ENCODE measurements at regions not wholly inside any gene's neighbourhood (a gene's known extent, or its start where the extent isn't known, plus 50 kb on each side); places are given as distances from the start of the nearest gene placed in this dataset.

DNA sequence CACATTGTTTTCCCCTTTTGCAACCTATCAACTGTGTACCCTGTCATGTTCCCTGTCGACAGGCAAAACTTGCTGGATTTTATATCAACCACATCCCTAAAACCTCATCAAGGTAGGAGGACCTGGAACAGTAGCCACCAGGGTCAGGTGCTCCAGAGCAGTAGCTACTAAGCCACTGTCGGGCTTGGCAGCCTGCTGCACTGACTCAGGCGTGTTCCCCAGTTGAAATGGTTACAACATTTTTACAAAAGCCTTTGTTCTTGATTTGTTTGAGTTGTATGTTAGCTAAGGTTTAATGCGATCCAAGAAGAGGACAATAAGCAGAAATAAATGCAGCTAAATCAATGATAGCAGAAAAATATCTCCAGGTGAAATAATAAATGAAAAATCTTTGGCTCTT is 407.4 kb upstream of the TLE4 start:
- Histone ChIP-seq H3K27me3 (ENCODE audit: control insufficient read depth, insufficient read depth, low read length) (no peaks in the 10 kb centered on the region), H3K9ac (no peak overlapping the region), H3K4me2 (ENCODE audit: low read length) (no peak overlapping the region), H2AFZ (no peak overlapping the region), H3K4me3 (ENCODE audit: low read depth, low read length) (no peak overlapping the region), H3K79me2 (no peaks in the 10 kb centered on the region), H3K27ac (no peak overlapping the region), H3K36me3 (ENCODE audit: control insufficient read depth, insufficient read depth, low read length) (no peaks in the 10 kb centered on the region), H3K9me3 (ENCODE audit: control insufficient read depth, low read length) (no peaks in the 10 kb centered on the region), H3K4me1 (no peaks in the 10 kb centered on the region)
- TF ChIP-seq, protein P1, sequence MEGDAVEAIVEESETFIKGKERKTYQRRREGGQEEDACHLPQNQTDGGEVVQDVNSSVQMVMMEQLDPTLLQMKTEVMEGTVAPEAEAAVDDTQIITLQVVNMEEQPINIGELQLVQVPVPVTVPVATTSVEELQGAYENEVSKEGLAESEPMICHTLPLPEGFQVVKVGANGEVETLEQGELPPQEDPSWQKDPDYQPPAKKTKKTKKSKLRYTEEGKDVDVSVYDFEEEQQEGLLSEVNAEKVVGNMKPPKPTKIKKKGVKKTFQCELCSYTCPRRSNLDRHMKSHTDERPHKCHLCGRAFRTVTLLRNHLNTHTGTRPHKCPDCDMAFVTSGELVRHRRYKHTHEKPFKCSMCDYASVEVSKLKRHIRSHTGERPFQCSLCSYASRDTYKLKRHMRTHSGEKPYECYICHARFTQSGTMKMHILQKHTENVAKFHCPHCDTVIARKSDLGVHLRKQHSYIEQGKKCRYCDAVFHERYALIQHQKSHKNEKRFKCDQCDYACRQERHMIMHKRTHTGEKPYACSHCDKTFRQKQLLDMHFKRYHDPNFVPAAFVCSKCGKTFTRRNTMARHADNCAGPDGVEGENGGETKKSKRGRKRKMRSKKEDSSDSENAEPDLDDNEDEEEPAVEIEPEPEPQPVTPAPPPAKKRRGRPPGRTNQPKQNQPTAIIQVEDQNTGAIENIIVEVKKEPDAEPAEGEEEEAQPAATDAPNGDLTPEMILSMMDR (IDR thresholded peaks at IDR 0.05), result no peak

DNA sequence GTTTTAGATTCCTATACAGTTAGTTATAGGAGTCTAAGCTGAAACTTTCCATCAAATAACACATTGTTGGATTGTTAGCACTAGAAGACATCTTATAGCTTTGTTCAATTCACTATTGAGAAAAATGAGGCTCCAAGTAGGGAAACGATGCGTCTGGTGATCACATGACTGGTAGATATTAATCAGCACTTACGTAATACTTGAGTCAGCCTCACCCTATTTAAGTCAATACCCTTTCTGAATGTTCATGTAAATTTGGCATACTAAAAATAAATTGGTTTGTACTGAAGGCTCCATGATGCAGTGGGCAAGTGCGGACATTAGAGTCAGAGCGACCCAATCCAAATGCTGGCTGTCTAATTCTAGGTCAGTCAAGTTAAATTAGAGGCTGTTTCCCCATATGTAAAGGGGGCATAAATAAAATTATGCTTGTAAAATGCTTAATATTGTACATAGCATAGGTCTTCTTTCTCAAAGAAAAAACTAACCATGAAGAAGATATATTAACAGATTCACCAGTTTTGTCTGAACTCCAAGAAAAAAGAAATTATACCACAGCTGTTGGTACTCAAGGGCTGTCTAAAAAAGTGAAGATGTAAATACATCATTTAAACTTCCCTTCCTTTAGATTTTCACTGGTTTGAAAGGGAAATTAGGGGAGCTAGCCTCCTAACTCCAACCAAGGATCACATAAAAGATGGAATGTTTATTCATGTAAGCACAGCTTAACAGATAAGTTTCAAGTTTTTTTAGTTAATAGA is 406.6 kb upstream of the TLE4 start:
- H2AFZ ChIP-seq, result no peak overlapping the region
- no peaks in the 10 kb centered on the region for H3K27me3 ChIP-seq (ENCODE audit: control insufficient read depth, insufficient read depth, low read length)
- TF ChIP-seq, protein P1 (IDR thresholded peaks at IDR 0.05), result no peak
- H3K9ac ChIP-seq, result no peak overlapping the region
- no peaks in the 10 kb centered on the region for H3K79me2 ChIP-seq
- no peak overlapping the region for H3K4me3 ChIP-seq (ENCODE audit: low read depth, low read length)
- no peak overlapping the region for H3K4me2 ChIP-seq (ENCODE audit: low read length)
- H3K9me3 ChIP-seq (ENCODE audit: control insufficient read depth, low read length), result no peaks in the 10 kb centered on the region
- no peak overlapping the region for H3K27ac ChIP-seq
- no peaks in the 10 kb centered on the region for H3K36me3 ChIP-seq (ENCODE audit: control insufficient read depth, insufficient read depth, low read length)
- H3K4me1 ChIP-seq, result no peaks in the 10 kb centered on the region

DNA sequence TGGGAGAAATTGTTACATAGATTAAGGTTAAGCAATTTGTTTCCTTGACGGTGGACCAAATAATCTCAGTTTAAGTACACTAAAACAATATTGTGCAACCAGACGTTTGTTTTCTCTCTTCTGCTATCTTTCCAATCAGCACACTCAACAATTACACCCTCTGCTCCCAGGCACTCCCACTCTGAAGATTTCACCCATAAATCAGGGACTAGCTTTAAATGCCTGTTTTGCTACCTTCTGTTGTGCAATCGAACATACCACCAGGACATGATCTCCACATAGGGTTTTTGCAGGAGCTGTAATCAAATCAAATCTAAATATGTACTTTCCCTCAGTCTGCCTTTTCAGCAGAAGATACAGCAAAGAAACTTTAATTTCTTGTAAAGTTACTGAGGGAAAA is 405.8 kb upstream of the TLE4 start:
- no peaks in the 10 kb centered on the region for H3K27me3 ChIP-seq (ENCODE audit: control insufficient read depth, insufficient read depth, low read length)
- no peak overlapping the region for H3K27ac ChIP-seq
- H3K4me3 ChIP-seq (ENCODE audit: low read depth, low read length), result no peak overlapping the region
- no peaks in the 10 kb centered on the region for H3K79me2 ChIP-seq
- H3K36me3 ChIP-seq (ENCODE audit: control insufficient read depth, insufficient read depth, low read length), result no peaks in the 10 kb centered on the region
- H2AFZ ChIP-seq, result no peak overlapping the region
- H3K9me3 ChIP-seq (ENCODE audit: control insufficient read depth, low read length), result no peaks in the 10 kb centered on the region
- H3K4me1 ChIP-seq, result no peaks in the 10 kb centered on the region
- TF ChIP-seq, protein P1 (IDR thresholded peaks at IDR 0.05), result no peak
- H3K4me2 ChIP-seq (ENCODE audit: low read length), result no peak overlapping the region
- H3K9ac ChIP-seq, result no peak overlapping the region

DNA sequence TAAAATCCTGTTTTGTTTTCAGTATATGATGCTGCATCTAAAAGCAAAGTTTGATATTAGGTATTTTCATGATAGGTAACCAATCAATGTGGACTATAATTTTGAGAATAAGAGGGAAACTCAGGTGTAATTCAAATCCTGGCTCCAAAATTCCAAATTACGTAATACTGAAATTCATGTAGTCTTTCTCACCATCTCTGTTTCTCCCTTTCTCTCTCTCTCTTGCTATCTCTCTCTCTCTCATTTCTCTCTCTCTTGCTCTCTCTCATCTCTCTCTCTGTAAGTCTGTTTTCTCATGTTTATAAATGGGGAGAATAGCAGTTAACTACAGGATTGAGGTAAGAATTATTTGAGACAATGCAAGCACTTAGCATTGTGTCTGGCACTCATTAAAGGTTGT is 401.1 kb upstream of the TLE4 start:
- no peaks in the 10 kb centered on the region for H3K9me3 ChIP-seq (ENCODE audit: control insufficient read depth, low read length)
- H3K36me3 ChIP-seq (ENCODE audit: control insufficient read depth, insufficient read depth, low read length), result no peaks in the 10 kb centered on the region
- H3K4me2 ChIP-seq (ENCODE audit: low read length), result no peak overlapping the region
- no peak overlapping the region for H2AFZ ChIP-seq
- H3K4me1 ChIP-seq, result no peaks in the 10 kb centered on the region
- H3K4me3 ChIP-seq (ENCODE audit: low read depth, low read length), result no peak overlapping the region
- no peaks in the 10 kb centered on the region for H3K27me3 ChIP-seq (ENCODE audit: control insufficient read depth, insufficient read depth, low read length)
- H3K79me2 ChIP-seq, result no peaks in the 10 kb centered on the region
- TF ChIP-seq, protein P1 (IDR thresholded peaks at IDR 0.05), result no peak
- H3K9ac ChIP-seq, result no peak overlapping the region
- no peak overlapping the region for H3K27ac ChIP-seq

DNA sequence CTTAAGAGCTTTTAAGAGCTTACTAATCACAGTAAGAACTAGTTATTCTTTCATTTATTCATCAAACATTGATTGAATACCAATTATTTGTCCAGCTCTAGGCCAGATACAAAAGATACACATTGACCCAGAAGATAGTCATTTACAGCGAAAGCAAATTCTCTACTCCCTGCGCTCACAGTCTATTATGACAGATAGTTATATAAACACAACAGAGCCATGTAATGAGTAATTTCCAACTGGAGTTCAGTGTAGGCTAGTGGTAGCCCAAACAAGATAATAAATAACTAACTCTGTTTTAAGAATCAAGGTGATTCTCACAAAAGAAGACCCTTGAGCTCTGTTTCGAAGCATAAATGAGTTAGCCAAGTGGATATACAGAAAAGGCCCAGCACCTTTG is 397.8 kb upstream of the TLE4 start:
- no peaks in the 10 kb centered on the region for H3K9me3 ChIP-seq (ENCODE audit: control insufficient read depth, low read length)
- H3K4me1 ChIP-seq, result no peaks in the 10 kb centered on the region
- H2AFZ ChIP-seq, result no peak overlapping the region
- H3K9ac ChIP-seq, result no peak overlapping the region
- no peak overlapping the region for H3K4me3 ChIP-seq (ENCODE audit: low read depth, low read length)
- H3K4me2 ChIP-seq (ENCODE audit: low read length), result no peak overlapping the region
- no peaks in the 10 kb centered on the region for H3K79me2 ChIP-seq
- TF ChIP-seq, protein P1 (IDR thresholded peaks at IDR 0.05), result no peak
- H3K27me3 ChIP-seq (ENCODE audit: control insufficient read depth, insufficient read depth, low read length), result no peaks in the 10 kb centered on the region
- no peaks in the 10 kb centered on the region for H3K36me3 ChIP-seq (ENCODE audit: control insufficient read depth, insufficient read depth, low read length)
- no peak overlapping the region for H3K27ac ChIP-seq
